ENCODE measurements at regions not wholly inside any gene's neighbourhood (a gene's known extent, or its start where the extent isn't known, plus 50 kb on each side); places are given as distances from the start of the nearest gene placed in this dataset.

- DNase-seq (ENCODE audit: low read depth), result no peak
Measured at GRCh38 chr11:26095340-26095739, 236.6 kb upstream of the ANO3 start.

- DNase-seq (ENCODE audit: low read depth), result no peak
Measured at GRCh38 chr11:26096451-26096850, 235.5 kb upstream of the ANO3 start.

DNA sequence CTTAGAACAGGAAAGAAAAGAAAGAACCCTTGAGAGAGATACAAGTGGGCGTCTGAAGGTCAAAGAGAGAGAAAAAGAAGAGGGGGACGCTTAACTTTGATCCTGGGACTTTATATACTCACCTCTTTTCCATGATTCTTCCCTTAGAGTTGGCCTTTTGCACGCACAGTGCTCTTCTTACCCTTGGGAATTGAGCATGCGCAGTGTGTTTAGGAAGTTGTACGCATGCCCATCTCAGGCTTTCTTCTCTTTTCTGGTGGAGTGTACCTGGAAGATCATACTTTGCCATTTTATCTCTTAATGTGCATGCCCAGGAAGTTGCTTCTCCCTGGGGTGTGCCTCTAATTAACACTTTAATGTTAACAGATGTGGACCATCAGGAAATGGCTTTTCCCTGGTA is 229.6 kb upstream of the ANO3 start:
- DNase-seq (ENCODE audit: low read depth), result no peak

- DNase-seq (ENCODE audit: low read depth), result no peak
Measured at GRCh38 chr11:26105762-26106423, 226.0 kb upstream of the ANO3 start.

- DNase-seq (ENCODE audit: low read depth), result no peak
Measured at GRCh38 chr11:26106726-26107125, 225.2 kb upstream of the ANO3 start.

DNA sequence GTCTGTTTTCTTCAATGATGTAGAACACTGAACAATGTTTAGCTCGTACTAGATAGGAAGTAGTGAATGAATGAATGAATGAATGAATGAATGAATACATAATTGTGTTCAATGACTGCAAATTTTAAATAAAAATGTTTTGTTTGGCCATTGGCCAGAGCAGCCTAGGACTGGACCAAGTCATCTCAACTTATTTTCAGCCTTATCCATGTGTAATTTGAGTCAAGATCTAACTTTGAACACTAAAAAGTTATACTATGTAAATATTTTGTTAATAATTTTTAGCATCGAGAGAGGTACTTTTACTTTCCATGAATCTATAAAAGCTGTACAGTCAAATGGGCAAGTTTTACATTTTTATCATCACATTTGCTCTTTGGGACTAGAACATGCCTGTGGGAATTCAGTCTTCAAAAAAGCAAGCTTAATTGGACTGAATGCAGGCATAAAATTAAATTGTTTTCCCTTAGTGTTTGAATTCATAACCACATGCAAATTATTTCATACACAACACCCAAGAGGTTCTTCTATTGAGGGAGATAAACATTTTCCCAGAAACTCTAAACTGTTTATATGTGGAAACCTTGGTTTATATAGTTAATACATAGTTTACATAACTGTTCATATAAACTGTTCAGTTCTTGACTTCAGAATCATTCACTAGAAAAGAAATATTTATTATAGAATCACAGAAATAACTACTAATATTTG is 222.1 kb upstream of the ANO3 start:
- DNase-seq (ENCODE audit: low read depth), result no peak

DNA sequence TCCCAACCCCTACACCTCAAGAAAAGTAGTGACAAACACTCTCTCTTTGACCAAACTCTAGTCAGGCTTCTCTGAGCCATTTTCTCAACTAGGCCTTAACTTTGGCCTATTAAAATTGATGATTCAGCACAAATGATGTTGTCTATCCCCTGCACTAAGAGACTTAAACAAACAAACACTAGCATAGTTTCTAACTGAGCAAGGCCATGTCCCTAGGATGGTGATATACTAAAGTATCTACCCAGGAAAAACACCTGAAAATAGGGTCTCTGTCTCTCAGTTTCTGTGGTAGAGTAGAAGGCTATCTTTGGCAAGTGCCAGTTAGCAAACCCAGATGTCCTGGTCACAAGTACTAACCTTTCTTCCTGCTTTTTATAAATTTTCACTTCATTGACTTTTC is 219.7 kb upstream of the ANO3 start:
- DNase-seq (ENCODE audit: low read depth), result no peak

DNA sequence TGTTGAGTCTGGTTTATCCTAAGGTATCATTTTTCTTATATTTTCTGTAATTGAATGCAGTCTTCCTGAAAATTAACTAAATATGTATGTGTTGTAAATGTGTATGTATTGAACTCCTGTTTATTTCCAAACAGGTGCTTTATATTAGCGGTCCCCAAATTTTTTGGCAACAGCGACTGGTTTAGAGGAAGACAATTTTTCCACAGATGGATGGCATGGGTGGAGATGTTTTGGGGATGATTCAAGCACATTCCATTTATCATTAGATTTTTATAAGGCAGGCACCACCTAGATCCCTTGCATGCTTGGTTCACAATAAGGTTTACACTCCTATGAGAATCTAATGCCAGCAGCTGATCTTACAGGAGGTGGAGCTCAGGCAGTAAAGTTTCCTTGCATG is 210.5 kb upstream of the ANO3 start:
- no peak for DNase-seq (ENCODE audit: low read depth)

DNA sequence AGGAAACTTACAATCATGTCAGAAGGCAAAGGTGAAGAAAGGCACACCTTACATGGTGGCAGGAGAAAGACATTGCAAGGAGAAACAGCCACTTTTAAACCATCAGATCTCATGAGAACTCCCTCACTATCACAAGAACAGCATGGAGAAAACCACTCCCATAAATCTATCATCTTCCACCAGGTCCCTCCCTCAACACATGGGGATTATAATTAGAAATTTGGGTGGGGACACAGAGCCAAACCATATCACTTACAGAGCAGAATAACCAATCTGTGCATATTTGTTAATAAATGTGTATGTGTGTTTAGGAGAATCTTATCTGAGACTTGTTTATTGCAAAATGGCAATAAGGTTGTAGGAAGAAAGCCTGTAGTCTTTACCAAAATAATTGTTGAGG is 205.2 kb upstream of the ANO3 start:
- DNase-seq (ENCODE audit: low read depth), result no peak

GRCh38 chr11:26127336-26127735 is 204.6 kb upstream of the ANO3 start:
- DNase-seq (ENCODE audit: low read depth), result no peak

GRCh38 chr11:26131406-26131805 is 200.5 kb upstream of the ANO3 start:
- no peak for DNase-seq (ENCODE audit: low read depth)

GRCh38 chr11:26134053-26134452 is 197.9 kb upstream of the ANO3 start:
- no peak for DNase-seq (ENCODE audit: low read depth)

- no peak for DNase-seq (ENCODE audit: low read depth)
Measured at GRCh38 chr11:26134481-26135355, 197.2 kb upstream of the ANO3 start.

- DNase-seq (ENCODE audit: low read depth), result no peak
Measured at GRCh38 chr11:26137651-26138050, 194.3 kb upstream of the ANO3 start.

GRCh38 chr11:26142891-26143290 is 189.0 kb upstream of the ANO3 start:
- DNase-seq (ENCODE audit: low read depth), result no peak

GRCh38 chr11:26143566-26144290 is 188.2 kb upstream of the ANO3 start:
- DNase-seq (ENCODE audit: low read depth), result no peak

DNA sequence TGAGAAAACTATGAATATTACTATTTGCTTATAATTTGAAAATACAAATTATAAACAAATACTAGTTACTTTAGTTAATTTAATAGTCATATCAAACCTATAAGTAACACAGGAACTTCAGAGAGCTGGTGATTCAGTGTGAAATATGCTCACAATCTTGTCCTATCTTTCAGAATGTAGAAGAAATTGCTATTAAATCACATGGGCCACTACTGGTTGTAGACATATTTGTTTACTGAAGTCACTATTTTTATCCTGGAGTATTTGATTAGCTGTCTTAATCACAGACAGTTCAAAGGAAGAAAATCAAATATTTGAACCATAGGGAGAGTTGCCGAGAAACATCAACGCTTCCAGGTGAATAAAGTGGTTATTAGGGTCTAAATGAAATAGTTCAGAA is 187.6 kb upstream of the ANO3 start:
- DNase-seq (ENCODE audit: low read depth), result no peak

GRCh38 chr11:26144911-26145310 is 187.0 kb upstream of the ANO3 start:
- no peak for DNase-seq (ENCODE audit: low read depth)

DNA sequence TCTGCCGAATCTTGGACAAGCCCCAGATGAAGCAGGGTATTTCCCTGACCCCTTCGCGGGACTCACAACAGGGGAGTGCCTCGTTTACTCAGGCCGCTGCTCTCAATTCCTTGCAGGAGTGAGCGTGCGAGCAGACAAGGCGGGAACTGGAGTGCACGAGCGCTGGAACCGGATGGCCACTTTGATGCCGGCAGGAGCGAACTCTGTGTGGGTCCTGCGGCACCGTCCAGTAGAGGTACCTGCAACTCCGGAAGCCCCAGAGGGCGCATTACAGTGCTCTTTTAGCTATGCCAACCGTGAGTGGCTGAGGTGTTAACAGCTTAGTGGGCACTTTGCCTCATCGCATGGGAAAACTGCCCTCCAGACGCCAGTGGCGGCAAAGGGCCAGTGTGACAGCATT is 182.3 kb upstream of the ANO3 start:
- no peak for DNase-seq (ENCODE audit: low read depth)

- no peak for DNase-seq (ENCODE audit: low read depth)
Measured at GRCh38 chr11:26150031-26150430, 181.9 kb upstream of the ANO3 start.

DNA sequence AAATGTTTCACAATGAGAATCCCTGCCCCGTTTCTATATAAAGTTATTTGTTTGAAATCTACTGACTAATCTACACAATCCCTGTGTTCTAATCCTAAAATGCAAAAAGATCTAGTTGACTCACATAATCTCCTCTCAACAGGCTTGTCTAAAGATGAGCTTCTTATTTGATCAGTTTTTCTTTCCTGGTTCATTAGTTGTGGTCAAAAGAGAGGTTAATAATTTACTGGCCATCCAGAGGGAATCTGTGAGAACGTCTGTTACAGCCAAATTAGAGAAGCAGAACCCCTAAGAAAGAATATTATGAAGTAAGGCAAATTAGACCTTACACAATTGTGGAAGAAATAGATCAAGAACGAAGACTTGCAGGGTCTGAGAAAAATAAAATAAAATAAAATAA is 173.7 kb upstream of the ANO3 start:
- no peak for DNase-seq (ENCODE audit: low read depth)

DNA sequence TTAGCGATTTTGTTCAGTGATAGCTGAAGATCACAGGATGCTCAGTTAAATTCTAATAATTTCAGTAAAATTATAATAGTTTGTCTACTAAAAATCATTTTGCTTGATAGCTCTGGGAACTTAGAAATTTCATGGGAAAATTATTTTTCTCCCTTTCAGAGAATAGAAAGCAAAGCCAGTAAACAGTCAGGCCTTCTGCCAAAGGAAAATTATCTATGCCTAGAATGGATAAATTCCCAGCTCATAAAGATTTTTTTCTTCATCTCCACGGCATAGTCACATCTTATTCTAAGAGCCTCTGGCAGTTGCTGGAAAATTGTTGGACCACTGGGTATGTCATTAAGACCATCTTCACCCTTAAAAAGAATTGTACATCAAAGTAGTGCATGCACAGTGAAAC is 169.6 kb upstream of the ANO3 start:
- DNase-seq (ENCODE audit: low read depth), result no peak

Measured in T follicular helper cell (primary cell).